ENCODE measurements at regions not wholly inside any gene's neighbourhood (a gene's known extent, or its start where the extent isn't known, plus 50 kb on each side); places are given as distances from the start of the nearest gene placed in this dataset.

DNA sequence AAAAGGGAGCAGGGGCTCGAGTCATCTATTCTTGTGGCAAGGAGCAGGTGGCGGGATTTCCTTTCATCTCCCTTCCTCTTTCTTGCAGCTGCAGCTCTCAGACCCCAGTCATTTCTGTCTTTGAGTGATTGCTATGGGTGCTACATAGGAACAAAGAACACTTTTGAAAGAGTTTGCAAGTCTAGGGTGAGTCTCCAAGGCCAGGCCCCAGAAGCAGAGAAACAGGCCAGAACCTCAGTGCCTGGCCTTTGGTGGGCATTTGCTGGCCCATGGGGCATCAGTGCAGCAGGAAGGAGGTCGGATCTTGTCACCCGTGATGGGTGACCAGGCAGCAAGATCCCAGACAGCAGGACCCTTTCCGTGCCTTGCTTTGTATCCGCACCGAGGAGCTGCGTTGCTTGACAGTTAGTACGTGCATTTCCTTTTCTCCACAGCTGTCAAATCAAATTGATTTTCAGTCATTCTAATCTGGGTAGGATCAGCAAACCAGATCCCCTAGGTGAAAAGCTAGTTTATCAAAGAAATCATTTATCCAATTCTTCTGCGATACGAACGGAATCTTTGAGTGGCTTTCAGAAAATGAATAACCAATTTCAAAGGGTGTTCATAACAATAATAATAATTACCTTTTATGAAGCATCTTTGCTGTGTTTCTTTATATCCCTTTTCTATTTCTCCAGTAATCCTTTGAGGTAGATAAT, 244.6 kb upstream of the MAF start:
- no peak for DNase-seq (ENCODE audit: low read depth, low spot score)
- TF ChIP-seq, protein P1, sequence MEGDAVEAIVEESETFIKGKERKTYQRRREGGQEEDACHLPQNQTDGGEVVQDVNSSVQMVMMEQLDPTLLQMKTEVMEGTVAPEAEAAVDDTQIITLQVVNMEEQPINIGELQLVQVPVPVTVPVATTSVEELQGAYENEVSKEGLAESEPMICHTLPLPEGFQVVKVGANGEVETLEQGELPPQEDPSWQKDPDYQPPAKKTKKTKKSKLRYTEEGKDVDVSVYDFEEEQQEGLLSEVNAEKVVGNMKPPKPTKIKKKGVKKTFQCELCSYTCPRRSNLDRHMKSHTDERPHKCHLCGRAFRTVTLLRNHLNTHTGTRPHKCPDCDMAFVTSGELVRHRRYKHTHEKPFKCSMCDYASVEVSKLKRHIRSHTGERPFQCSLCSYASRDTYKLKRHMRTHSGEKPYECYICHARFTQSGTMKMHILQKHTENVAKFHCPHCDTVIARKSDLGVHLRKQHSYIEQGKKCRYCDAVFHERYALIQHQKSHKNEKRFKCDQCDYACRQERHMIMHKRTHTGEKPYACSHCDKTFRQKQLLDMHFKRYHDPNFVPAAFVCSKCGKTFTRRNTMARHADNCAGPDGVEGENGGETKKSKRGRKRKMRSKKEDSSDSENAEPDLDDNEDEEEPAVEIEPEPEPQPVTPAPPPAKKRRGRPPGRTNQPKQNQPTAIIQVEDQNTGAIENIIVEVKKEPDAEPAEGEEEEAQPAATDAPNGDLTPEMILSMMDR (IDR thresholded peaks at IDR 0.05; ENCODE audit: low read depth, low read length), result no peak
- H3K4me3 ChIP-seq (ENCODE audit: low read depth, low read length), result no peak overlapping the region
- in situ Hi-C loops (cut with HindIII; ENCODE audit: low sequenced_read_pairs), result no loop called here

DNA sequence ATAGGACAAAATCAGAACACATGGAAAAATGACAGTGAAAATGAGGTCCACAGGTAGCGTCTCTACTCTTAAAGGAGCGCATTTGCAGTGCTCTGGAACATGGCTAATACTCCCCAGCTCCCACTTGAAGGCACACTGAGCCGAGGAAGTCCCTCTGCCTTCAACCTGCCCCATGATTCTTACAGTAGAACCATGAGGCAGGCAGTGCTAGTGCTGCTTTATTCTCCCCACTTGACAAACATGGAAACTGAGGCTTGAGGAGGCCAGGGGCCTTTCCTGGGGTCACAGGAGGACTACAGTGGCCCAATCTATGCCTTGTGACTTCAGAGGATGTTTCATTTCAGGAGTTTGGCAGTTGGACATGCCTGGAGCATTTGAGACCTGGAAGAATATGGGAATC, 244.1 kb upstream of the MAF start:
- DNase-seq (ENCODE audit: low read depth, low spot score), result no peak
- TF ChIP-seq, protein P1 (IDR thresholded peaks at IDR 0.05; ENCODE audit: low read depth, low read length), result no peak
- in situ Hi-C loops (cut with HindIII; ENCODE audit: low sequenced_read_pairs), result no loop called here
- H3K4me3 ChIP-seq (ENCODE audit: low read depth, low read length), result no peak overlapping the region

DNA sequence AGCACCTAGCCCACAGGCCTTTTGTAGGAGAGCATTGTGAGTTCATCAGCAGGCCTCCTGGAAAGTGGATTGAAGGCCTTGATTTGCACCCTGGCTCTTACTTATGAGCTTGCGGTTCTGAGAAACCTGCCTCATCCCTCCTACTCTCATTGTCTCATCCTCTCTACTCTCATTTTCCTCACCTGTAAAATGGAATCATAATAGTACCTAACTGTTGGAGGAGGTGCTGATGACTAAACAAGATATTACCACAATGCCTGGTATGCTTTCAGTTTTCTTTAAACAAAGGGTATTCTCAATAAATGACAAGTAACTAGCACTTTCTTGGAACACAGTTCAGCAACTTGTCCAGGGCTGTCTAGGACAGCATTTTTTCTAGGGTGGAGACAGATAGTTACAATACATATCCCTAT, 243.1 kb upstream of the MAF start:
- H3K4me3 ChIP-seq (ENCODE audit: low read depth, low read length), result no peak overlapping the region
- TF ChIP-seq, protein P1 (IDR thresholded peaks at IDR 0.05; ENCODE audit: low read depth, low read length), result no peak
- no peak for DNase-seq (ENCODE audit: low read depth, low spot score)
- in situ Hi-C loops (cut with HindIII; ENCODE audit: low sequenced_read_pairs), result no loop called here

DNA sequence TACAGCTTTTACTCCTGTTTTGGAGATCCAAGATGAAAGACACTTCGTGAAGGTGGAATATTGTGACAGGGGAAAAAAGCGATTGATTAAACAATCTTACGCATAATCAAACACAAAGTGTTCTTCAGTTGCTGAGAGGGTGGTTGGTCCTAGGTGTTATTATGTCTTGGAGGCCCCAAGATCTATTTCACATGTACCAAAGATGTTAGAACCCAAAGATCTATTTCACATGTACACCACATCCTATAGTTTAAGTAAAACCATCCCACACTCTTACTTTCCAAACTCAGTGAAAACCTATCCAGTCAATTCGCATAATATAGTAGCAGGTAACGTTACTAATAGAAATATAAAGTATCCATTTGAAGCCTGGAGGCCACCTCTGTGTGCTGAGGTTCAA, 242.6 kb upstream of the MAF start:
- H3K4me3 ChIP-seq (ENCODE audit: low read depth, low read length), result no peak overlapping the region
- DNase-seq (ENCODE audit: low read depth, low spot score), result no peak
- in situ Hi-C loops (cut with HindIII; ENCODE audit: low sequenced_read_pairs), result no loop called here
- TF ChIP-seq, protein P1 (IDR thresholded peaks at IDR 0.05; ENCODE audit: low read depth, low read length), result no peak

DNA sequence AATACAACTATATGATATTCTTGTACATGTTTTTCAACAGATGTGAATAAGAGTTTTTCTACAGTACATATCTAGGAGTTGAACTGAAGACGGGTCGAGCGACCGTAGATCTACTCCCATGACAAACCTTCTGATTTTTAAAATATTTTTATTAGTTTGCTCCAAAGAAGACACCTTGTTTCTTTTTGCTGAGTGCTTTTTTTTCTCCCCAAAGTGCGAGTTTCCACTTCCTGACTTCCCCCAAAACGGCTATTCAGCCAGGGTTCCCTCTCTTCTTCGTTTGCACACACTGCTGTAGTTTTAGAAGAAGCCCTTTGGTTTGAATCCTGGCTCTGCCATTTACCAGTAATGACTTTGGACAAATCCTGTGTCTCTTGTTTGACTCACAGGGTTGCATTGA, 241.7 kb upstream of the MAF start:
- TF ChIP-seq, protein P1 (IDR thresholded peaks at IDR 0.05; ENCODE audit: low read depth, low read length), result no peak
- DNase-seq (ENCODE audit: low read depth, low spot score), result no peak
- no peak overlapping the region for H3K4me3 ChIP-seq (ENCODE audit: low read depth, low read length)
- in situ Hi-C loops (cut with HindIII; ENCODE audit: low sequenced_read_pairs), result no loop called here

DNA sequence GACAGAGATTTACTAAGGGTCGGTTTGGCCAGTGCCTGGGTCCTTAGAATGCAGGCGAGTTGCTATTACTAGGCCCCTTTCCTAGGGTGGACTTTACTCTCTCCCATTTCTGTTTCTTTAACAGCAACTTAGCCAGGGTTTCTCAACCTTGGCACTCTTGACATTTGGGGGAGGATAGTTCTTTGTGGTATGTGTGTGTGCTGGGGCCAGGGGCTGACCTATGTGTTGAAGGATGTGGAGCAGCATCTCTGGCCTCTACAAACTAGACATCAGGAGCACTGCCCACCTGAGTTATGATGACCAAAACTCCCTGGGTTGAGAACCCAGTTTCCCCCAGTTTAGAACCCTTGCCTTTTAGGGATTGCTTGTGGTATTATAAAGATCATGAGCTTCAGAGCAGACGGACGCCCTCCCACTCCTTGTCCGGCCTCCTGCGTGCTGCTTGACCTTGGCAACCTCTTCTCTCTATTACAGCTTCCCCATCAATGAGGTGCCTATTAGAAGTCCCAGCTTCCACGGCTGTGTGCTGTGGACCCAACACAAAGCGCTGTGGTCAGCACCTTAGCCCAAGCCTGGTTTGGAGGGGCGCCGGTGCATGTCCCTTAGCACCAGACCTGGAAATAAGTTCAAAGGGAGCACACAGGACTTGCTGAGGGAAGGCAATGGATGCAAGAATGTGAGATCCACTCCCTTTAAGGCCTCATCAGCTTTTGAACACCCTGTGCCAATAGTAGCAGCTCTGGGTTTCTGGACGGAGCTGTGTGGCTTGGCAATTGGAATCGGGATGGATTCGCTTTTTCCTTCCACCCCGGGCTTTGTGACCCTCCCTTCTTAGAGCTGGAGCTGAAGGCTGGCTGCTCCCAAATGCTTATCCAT, 239.2 kb upstream of the MAF start:
- H3K4me3 ChIP-seq (ENCODE audit: low read depth, low read length), result no peak overlapping the region
- in situ Hi-C loops (cut with HindIII; ENCODE audit: low sequenced_read_pairs), result no loop called here
- TF ChIP-seq, protein P1 (IDR thresholded peaks at IDR 0.05; ENCODE audit: low read depth, low read length), result no peak
- DNase-seq (ENCODE audit: low read depth, low spot score), result no peak
